Suprapubic skin (tissue), 4 donors: ENCODE measurements at regions not wholly inside any gene's neighbourhood (a gene's known extent, or its start where the extent isn't known, plus 50 kb on each side); places are given as distances from the start of the nearest gene placed in this dataset.

Experiments used
- CTCF ChIP-seq, 2 donors: fragments of 200-600 bp in 1 of 2; fragments of 450-650 bp in 1 of 2; sonication (generic) in 1 of 2; IDR thresholded peaks; one replicate each; pipeline ENCODE4 v1.5.1; 2016 to 2019; ENCODE audit warnings: antibody characterized with exemption in 2 of 2, mild to moderate bottlenecking in 1 of 2, moderate library complexity in 1 of 2
- EP300 ChIP-seq: sonication (generic); formaldehyde crosslinking; IDR thresholded peaks from one replicate; pipeline ENCODE4 v1.6.1; 2017; ENCODE audit warnings: antibody characterized with exemption
- POLR2A ChIP-seq, 2 donors: fragments of 450-650 bp; IDR thresholded peaks; one replicate each; pipeline ENCODE4 v1.6.1; 2017; ENCODE audit warnings: antibody characterized with exemption in 2 of 2, mild to moderate bottlenecking in 2 of 2, moderate library complexity in 2 of 2
- POLR2AphosphoS5 ChIP-seq, 3 donors: sonication (generic); formaldehyde crosslinking; IDR thresholded peaks; one replicate each; pipeline ENCODE4 v1.6.1; 2017; ENCODE audit warnings: antibody characterized with exemption in 3 of 3

GRCh38 chr15:47244361-47244760 lies 472.9 kb upstream of the SEMA6D start:
- TF ChIP-seq CTCF (IDR thresholded peaks at IDR 0.05) (no peak), POLR2A (IDR thresholded peaks at IDR 0.05) (no peak), POLR2AphosphoS5 (IDR thresholded peaks at IDR 0.05) (no peak), EP300 (no peak)
